ENCODE measurements at regions not wholly inside any gene's neighbourhood (a gene's known extent, or its start where the extent isn't known, plus 50 kb on each side); places are given as distances from the start of the nearest gene placed in this dataset.

DNA sequence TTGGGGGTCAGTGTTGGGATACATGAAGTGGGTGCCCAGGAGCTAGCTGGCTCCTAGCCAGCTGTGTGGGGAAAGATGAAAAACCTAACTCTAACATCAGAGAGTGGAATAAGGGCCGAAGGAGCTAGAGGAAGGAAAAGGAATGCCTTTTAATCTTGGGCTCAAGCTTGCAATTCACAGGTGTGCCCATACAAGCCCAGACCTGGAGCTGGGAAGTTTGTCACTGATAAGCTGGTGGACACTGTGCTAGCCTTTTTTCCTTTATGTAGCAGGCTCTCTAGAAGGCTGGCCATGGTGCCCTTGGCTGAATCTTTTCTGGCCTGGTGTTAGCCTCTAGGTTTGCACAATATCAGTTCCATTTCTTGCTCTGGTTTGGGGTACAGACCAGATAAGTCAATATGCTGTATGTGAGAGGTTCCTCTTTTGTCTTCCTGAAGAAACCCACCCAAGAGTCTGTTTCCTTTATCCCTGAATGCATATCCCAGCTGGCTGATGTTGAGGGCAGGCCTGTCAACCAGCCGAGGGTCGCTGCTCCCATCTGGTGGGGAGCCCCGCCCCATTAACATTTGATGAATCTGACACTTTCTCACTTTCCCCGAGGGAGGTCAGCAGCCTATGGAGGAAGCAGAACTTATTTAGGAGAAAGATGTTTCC, 92.4 kb upstream of the CXCL14 start:
- no peak overlapping the region for H3K27ac ChIP-seq
- no peak for DNase-seq (ENCODE audit: low read depth, low spot score)

DNA sequence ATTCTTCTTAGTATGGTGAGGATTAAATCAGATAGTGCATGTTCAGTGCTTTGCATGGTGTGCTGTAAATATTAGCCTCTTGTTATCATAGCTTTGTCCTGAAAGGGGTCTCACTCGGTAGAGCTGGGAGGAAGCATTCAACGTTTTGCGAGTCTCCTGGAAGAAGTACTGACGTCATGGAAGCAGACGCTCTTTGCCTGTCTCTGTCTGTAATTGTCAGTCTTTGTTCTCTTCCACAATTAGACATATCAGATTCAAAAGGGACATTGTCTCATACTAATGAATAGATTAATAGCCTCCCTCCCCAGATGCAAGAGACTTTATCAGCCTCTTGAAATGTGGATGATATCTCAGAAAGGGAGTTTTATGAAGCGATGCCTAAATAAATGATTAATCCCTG, 91.8 kb upstream of the CXCL14 start:
- no peak for DNase-seq (ENCODE audit: low read depth, low spot score)
- no peak overlapping the region for H3K27ac ChIP-seq

DNA sequence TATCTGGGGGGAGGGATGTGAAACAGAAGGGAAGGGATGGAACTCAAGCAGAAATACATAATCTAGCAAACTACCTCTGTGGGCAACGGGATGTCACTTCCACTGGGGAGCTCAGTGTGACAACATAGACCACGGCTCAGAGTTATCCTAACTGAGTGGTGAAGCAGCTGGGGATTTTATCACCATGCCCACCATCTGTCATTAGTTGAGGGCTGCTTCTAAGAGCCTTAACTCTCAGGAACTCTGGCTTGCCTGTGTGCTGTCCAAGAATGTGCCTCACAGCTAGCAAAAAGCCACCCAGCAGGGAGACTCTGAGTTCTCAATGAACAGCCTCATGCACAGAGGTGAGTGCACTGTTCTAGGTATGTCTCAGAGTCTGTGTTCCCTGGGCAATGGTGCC, 90.6 kb upstream of the CXCL14 start:
- no peak for DNase-seq (ENCODE audit: low read depth, low spot score)
- H3K27ac ChIP-seq: no peak overlapping the region

DNA sequence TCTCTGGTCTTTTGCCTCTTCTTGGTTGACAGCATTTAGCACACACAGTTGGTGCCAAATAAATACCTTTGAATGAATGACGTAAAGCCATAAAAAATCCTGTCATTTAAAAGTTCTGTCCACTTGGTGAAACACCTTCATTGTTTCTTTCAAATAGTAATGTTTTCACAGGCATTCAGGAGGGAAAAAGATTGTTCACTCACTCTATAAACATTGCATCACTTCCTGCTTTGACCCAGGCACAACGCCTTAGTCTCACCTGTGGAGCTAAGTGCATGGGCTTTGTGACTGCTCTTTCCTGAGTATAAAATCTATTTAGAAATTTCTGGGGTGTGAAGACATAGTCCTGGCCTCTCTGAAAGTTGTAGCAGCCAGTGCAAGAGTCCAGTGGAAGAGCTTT, 88.9 kb upstream of the CXCL14 start:
- no peak for DNase-seq (ENCODE audit: low read depth, low spot score)
- peak overlapping the region; percentile 64 for H3K27ac ChIP-seq

DNA sequence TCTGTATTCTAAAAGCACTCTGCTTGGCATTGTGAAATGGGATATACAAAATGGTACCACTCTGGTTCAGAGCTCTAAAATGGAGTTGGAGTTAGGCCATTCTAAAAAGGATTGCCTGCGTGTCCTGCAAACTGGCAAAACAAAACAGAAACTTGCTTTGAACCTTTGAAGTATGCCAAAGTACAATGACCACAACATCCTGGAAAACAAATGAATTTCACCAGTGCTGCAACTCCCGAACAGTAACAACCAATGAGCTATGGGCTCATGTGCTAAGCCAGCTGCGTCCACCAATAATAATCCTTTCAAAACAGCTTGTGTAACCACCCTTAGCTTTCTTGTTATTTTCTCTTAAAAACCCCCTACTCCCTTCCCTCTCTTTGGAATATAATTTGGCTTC, 88.4 kb upstream of the CXCL14 start:
- peak overlapping the region; percentile 64 for H3K27ac ChIP-seq
- DNase-seq (ENCODE audit: low read depth, low spot score): no peak

DNA sequence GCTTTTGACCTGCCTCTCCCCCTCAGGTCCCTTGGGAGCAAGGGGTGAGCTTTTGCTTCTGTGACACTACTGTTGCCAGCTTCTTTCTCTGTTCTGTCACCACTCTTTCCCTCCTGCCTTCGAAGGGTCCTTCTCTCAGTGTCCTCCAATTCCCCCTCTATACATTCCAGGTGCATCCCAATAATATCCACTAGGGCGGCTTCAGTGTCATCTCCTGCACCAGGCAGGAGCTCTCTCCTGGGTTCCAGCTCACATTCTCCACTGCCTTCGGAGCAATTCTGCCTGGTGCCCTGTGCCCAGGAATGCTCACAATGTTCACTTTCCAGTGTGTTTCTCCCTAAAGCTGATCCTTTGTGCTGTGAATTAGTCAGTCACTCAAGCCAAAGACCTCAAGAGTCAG, 83.9 kb upstream of the CXCL14 start:
- DNase-seq (ENCODE audit: low read depth, low spot score): no peak
- H3K27ac ChIP-seq: no peak overlapping the region

DNA sequence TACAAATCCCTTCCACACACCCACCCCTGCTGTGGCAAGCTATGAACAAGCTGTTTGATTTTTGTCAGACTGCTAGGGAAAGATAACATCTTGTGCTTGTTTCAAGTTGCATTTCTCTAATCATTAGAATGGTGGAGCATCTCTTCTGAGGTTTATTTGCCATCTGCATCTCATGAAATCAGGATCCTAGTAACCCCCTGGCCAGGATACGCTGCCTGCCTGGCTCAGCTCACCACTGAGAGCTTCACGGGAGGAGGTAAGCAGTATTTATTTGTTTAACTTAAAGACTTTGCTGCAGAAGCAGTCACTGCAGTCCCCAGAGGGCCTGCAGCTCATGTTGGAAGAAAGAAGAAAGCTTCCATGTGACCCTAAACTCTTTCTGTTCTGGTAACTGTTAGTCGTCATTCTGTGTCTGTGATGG, 83.3 kb upstream of the CXCL14 start:
- DNase-seq (ENCODE audit: low read depth, low spot score): no peak
- H3K27ac ChIP-seq: no peak overlapping the region

DNA sequence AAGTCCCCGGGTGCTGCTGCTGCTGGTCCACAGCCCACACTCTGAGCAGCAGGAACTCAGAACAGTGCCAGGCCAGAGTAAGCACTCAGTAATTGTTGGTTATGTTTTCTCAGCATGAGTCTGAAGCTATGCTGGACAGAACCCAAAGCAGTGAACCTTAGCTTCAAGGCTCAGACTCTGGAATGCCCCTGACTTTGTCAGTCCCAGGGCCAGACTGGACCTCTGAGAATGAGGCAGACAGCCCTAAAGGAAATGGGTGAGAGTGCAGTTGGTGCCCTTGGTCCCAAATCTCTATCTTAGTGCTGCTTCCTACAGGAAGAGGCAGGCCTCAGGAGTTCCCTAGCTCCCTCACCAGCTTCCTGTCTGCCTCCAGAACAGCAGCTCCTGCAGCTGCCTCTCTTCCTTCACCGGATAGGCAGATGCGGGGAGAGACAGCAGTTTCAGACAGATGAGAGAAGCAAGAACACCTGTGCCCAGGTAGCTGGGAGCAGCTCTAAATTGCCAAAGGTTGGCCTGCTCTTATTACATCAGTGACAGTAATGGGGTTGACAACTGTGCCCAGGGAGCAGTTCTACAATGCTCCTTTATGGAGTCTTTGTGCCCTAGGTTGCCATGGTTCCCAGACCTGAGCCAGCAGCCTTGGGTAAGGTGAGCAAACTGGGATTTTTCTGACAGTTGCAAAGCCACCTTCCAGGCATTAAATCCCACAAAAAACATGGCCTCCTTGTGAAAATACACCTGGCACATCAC, 82.2 kb upstream of the CXCL14 start:
- DNase-seq (ENCODE audit: low read depth, low spot score): no peak
- peak overlapping the region; percentile 34 for H3K27ac ChIP-seq

DNA sequence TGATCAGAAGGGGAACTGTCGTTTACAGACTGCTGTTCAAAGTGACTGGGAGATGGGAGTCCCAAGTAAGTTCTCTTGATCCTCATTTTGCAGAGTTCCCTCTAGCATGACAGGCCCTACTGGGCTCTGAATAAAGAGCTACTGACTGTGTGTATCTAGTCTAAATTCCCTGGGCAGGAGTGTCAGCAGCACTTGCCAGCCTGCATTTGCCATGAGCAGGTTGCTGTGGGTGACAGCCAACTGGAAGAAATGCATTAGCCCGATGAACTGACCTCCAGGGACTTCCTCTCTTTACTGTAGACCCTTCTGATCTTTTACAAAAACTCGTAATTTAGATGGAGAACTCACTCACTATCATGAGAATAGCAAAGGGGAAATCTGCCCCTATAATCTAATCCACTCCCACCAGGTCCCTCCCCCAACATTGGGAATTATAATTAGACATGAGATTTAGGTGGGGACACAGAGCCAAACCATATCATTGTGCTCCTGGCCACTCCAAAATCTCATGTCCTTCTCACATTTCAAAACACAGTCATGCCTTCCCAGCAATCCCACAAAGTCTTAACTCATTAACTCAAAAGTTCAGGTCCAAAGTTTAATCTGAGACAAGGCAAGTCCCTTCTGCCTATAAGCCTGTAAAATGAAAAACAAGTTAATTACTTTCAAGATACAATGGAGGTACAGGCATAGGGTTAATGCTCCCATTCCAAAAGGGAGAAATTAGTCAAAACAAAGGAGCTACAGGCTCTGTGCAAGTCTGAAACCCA, 78.9 kb upstream of the CXCL14 start:
- no peak overlapping the region for H3K27ac ChIP-seq
- DNase-seq (ENCODE audit: low read depth, low spot score): no peak

DNA sequence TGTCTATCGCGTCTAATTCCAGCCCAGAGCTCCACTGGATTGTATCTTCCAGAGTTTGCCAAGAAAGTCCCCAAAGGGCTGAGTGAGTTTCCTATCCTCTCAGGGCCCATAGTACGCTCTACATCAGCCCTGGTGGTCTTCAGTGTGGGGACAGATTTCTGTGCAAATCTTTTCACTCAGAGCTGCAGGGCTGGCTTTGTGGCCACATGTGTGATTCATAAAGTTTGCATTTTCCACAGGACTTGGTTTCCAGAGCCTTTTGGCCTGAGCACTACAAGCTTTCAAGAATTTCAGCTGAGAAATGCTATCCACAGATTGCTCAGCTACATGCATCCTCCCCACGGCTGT, 76.7 kb upstream of the CXCL14 start:
- no peak overlapping the region for H3K27ac ChIP-seq
- DNase-seq (ENCODE audit: low read depth, low spot score): no peak

DNA sequence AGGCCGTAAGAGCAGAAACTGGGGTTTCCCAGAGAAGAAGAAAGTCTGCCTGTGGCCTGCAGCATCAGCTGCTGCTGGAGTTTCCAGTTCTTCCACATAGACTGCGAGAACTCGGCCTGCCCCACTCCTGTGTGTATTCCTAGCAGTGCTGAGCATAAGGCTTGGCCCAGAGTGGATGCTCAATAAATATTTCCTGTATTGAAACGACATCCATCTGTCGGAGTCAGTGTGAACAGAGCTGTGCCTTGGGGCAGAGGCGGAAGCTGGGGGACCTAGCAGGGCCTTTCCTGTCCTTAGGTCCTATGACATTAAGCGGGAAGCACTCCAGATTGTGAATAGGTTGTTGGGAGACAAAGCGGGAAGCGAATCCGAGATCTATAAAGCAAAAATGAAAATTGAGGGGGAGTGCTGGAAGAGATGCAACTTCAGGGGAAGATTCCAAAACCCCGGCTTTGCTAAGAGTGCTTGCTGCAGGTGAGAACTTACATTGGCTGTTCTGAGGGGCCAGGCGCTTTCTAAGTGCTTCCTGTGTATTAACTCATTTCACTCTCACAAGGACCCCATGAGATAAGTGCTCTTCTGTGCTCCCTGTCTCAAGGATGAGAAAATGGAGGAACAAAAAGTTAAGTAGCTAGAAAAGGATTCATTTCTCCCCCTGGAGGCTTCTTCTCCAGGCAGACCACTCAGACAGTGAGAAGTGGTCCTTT, 76.1 kb upstream of the CXCL14 start:
- no peak for DNase-seq (ENCODE audit: low read depth, low spot score)
- no peak overlapping the region for H3K27ac ChIP-seq

DNA sequence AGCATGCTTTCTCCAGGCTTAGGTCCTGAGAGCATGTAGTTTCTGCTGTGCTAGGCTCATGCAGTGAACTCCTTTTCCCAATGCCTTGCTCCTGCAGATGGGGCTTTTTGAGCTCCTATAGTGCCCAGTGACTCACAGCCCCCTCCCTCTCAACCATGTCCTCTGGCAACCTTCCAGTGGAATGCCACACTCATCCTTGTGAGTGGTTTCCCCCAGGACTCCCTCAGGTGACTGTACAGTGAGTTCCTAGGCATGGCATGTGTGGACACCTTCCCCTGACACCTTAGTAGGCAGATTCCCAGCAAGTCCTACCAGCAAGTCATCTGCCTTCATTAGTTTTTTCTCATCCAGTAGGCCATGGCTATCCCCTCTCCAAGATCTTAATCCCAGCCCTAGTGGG, 72.4 kb upstream of the CXCL14 start:
- DNase-seq (ENCODE audit: low read depth, low spot score): peak; percentile 99
- H3K27ac ChIP-seq: peak overlapping the region; percentile 25

DNA sequence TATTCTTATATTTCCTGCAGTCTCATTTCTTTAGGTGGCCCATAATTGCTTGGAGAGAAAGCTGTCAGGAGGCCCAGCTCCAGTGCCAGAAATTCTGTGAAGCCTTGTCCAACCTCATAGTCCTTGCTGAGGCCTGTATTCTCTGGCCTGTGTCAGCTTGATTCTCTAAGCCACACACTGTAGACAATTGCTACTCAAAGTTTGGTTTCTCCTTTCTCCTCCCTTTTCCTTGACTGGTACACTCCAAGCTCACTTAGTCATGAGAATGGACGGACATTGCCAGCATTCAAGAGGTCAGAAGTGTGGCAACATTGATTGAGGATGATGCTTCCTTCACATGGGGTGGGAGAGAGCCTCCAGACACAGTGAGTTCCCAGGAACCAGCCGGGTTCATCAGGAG, 71.3 kb upstream of the CXCL14 start:
- peak; percentile 59 for DNase-seq (ENCODE audit: low read depth, low spot score)
- H3K27ac ChIP-seq: peak overlapping the region; percentile 31

DNA sequence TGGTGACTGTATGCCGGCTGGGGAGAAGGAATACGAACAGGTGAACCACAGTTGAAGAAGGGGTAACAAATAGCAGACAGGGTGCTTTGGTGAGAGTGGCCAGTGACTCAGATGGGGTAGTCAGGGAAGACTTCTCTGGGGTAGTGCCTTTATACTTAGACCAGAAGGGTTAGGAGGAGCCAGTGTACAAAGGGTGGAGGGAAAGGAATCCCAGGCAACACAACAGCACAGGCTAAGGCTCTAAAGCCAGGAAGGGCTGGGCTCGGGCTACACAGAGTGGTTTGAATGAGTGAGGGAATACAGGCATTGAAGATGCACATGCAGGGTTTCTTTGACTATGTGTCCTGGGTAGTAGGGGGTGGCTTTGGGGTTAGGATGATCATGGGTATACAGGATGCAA, 70.6 kb upstream of the CXCL14 start:
- DNase-seq (ENCODE audit: low read depth, low spot score): no peak

DNA sequence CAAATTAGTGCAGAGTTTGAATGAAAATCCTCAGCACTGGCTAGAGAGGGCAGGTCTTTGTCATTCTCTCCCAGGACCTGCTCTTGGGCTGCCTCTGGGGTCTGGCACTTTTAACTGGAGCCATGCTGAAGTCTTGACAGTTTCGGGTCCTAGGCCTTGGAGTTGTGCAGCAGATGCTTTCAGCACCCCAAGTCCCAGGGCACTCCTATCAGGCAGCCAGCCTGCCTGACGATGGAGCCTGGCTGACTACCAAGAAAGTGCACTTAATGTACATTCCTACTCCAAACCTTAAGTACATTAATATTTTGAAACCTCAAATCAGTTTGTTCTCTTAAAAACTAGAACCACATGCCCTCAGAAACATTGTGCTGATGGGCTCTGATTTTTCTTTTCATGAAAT, 69.3 kb upstream of the CXCL14 start:
- DNase-seq (ENCODE audit: low read depth, low spot score): no peak
- no peak overlapping the region for H3K27ac ChIP-seq

More for the DNA sequence above, 70.6 kb upstream of the CXCL14 start:
- peak overlapping the region; percentile 31 for H3K27ac ChIP-seq

DNA sequence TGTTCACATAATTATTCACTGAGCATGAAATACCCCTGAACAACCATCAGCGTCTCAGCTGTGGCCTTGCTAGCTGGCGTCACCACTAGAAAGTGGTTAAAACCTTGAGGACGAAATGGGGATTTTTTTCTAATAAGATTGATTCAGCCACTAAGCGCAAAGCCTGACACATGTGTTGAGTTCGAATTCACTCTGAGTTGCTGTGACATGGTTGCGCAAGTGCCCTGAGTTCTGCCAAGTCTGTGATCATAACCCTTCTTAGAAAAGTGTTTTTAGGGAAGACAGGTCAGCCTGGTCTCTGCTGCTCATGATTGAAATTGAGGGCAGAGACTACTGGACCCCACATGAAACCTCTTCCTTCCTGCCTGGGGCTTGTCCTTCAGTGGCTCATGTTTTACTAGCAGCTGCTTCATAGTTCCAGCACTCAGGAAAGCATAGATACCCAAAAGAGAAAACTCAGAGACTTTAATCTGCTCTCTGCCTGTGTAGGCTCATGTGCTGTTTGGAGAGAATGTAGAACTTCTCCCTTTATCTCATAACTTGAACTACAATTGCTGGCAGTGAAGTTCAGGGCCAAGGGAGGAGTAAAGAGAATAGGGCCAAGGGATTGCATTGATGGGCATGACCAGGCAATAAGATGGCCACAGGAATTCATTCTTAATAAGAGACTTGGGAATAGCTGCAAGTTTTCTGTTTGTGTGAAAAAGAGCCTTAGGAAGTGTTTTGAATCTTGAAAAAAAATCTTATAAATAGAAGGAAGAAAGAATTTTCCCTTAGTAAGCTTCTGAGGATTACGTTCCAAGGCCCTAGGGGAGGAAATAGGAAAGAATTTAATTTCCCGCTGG, 66.8 kb upstream of the CXCL14 start:
- no peak for DNase-seq (ENCODE audit: low read depth, low spot score)
- H3K27ac ChIP-seq: no peak overlapping the region

DNA sequence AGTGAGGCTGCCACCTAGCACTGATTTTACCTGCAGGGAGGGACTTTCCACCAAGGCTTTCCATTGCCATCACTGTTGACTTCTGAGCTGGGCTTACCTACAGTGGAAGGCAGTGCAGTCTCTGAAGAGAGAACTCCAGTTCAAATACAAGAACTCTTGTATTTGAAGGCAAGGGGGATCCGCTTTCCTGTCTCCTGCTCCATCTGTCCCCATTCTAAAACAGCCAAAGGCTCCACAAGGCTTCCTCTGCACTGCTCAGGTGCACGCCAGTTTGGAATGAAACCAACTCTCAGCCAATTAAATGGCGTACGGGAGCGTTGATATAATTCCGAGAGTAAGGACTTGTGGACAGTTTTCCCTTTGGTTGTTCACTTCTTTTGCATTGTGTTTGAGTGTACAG, 66.0 kb upstream of the CXCL14 start:
- no peak for DNase-seq (ENCODE audit: low read depth, low spot score)
- no peak overlapping the region for H3K27ac ChIP-seq

DNA sequence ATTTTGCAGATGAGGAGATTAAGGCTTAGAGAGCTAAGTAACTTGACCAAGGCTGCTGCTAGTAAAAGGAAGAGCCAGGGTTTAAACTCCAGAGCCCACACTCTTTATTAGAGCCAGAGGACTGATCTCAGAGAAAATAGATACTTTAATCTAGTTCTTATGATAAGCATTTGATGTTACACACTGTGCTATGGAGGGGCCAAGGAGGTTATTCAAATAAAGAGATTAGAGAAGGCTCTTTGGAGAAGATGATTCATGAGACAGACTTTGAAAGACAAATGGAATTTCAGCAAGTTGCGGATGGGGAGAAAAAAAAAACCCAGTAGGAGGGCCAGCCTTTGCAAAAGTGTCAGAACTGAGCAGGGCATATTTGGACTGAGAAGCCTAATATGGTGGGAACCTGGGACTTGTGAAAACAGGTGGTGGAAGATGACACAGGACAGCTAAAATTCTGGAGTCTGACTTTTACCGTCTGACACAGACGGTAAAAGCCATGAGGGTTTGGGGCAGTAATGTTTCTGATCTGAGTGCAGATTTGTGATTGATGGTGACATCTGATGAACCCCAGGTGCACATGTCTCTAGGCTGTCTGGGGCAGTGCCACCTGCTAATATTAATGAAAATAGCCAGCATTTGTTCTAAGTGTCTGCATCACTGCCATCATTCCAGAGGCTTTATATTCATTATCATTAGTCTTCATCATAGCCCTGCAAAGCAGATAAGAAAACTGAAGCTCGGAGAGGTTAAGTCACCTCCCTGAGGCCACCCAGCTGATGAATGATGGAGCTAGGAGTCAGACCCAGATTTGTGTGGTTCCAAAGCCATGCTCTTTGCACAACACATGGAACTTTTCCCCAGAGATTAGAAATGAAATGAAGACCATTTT, 65.3 kb upstream of the CXCL14 start:
- no peak for DNase-seq (ENCODE audit: low read depth, low spot score)
- no peak overlapping the region for H3K27ac ChIP-seq

DNA sequence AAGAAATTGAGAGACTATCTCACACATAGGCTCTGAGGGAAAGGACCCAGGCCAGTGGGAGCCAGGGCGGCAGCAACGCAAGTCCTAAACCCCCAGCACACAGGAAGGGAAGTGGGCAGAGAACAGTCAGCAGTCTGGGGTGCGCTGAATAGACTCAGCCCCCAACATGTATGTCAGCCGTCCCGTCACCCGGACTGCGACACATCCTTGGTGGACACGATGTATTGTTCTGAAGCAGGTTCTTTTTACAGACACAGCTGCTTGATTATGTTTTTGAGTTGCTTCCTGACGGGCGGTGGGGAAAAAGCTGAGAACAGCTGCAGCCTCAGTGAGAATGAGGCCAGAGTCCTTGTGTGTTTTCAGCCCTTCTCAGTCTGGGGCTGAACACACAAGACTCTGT, 64.1 kb upstream of the CXCL14 start:
- no peak overlapping the region for H3K27ac ChIP-seq
- DNase-seq (ENCODE audit: low read depth, low spot score): no peak

Data from epithelial cell of prostate (primary cell).